IMR-90 (cell line): ENCODE measurements at regions not wholly inside any gene's neighbourhood (a gene's known extent, or its start where the extent isn't known, plus 50 kb on each side); places are given as distances from the start of the nearest gene placed in this dataset.

Experiments used
- ATAC-seq: fragments of 200-7000 bp; cut with Tn5 transposase; 2 replicates; pipeline ENCODE4 v1.9.1; 2020; ENCODE audit warnings: low read depth, mild to moderate bottlenecking, moderate library complexity
- BruUV-seq: library from RNA; stranded (reverse); fragments of 400-500 nt; replicated peaks from 2 replicates; lab custom pipeline; 2021; lab: Mats Ljungman, UMichigan
- CTCF ChIA-PET: fragments of 300-600 bp; formaldehyde crosslinking; extraction: SDS; loops from one replicate; lab custom pipeline; 2021; ENCODE audit warnings: antibody characterized with exemption; lab: Yijun Ruan, JAX
- POLR2A ChIA-PET: fragments of 300-600 bp; sonication (Branson Sonifier 250); formaldehyde crosslinking; loops from one replicate; lab custom pipeline; 2022; ENCODE audit warnings: antibody characterized with exemption; ENCODE audit not compliant: unreplicated experiment; lab: Charles Lee
- DNase-seq: peaks from one replicate; pipeline ENCODE4 v3.0.0; 2013
- H2AFZ ChIP-seq: replicated peaks from 2 replicates; pipeline ENCODE3; 2013; ENCODE audit warnings: low read length, mild to moderate bottlenecking; ENCODE audit not compliant: poor library complexity
- H2AK5ac ChIP-seq: 2 replicates; pipeline ENCODE4 v1.6.1; 2013; ENCODE audit warnings: low read depth, low read length, inconsistent platforms
- H2AK9ac ChIP-seq: replicated peaks from 2 replicates; pipeline ENCODE3; 2013; ENCODE audit warnings: mild to moderate bottlenecking, low read depth, low read length, moderate library complexity; ENCODE audit not compliant: poor library complexity
- H2BK120ac ChIP-seq: 2 replicates; pipeline ENCODE4 v1.6.1; 2013; ENCODE audit warnings: low read depth, low read length, inconsistent platforms
- H2BK15ac ChIP-seq: 3 replicates; pipeline ENCODE4 v1.6.1; 2013; ENCODE audit warnings: low read depth, low read length, inconsistent platforms
- H2BK20ac ChIP-seq: 2 replicates; pipeline ENCODE4 v1.6.1; 2013; ENCODE audit warnings: low read depth, mild to moderate bottlenecking, inconsistent platforms, low read length, moderate library complexity
- H2BK5ac ChIP-seq: 2 replicates; pipeline ENCODE4 v1.6.1; 2013; ENCODE audit warnings: mild to moderate bottlenecking, low read depth, low read length, inconsistent platforms; ENCODE audit not compliant: poor library complexity, severe bottlenecking
- H3K14ac ChIP-seq: replicated peaks from 2 replicates; pipeline ENCODE4 v1.6.1; 2013; ENCODE audit warnings: low read depth, low read length, inconsistent platforms
- H3K18ac ChIP-seq: 2 replicates; pipeline ENCODE4 v1.6.1; 2013; ENCODE audit warnings: low read depth, low read length, control low read depth
- H3K23ac ChIP-seq: 2 replicates; pipeline ENCODE4 v1.6.1; 2013; ENCODE audit warnings: low read depth, low read length, inconsistent platforms
- H3K27ac ChIP-seq: 2 replicates; pipeline ENCODE4 v1.5.1; 2013; ENCODE audit warnings: mild to moderate bottlenecking, control low read depth, low read length; ENCODE audit not compliant: insufficient read depth
- H3K27me3 ChIP-seq: 2 replicates; pipeline ENCODE4 v1.6.1; 2013; ENCODE audit warnings: low read length; ENCODE audit not compliant: control insufficient read depth, insufficient read depth
- H3K36me3 ChIP-seq: 2 replicates; pipeline ENCODE4 v1.6.1; 2013; ENCODE audit warnings: low read length, mixed read lengths; ENCODE audit not compliant: control insufficient read depth, insufficient read depth
- H3K4ac ChIP-seq: 2 replicates; pipeline ENCODE4 v1.6.1; 2013; ENCODE audit warnings: low read depth, low read length, inconsistent platforms
- H3K4me1 ChIP-seq: 2 replicates; pipeline ENCODE4 v1.6.1; 2013; ENCODE audit warnings: low read length, mixed read lengths; ENCODE audit not compliant: control insufficient read depth, insufficient read depth
- H3K4me2 ChIP-seq: 2 replicates; pipeline ENCODE4 v1.6.1; 2013; ENCODE audit warnings: low read depth, mild to moderate bottlenecking, control low read depth, low read length, moderate library complexity
- H3K4me3 ChIP-seq: 2 replicates; pipeline ENCODE4 v1.5.1; 2013; ENCODE audit warnings: low read depth, mild to moderate bottlenecking, control low read depth, low read length, moderate library complexity; ENCODE audit not compliant: insufficient read depth
- H3K56ac ChIP-seq: 2 replicates; pipeline ENCODE4 v1.6.1; 2013; ENCODE audit warnings: low read length, inconsistent platforms; ENCODE audit not compliant: insufficient read depth; ENCODE audit errors: extremely low read depth
- H3K79me1 ChIP-seq, 2 experiments: 2 replicates each; pipeline ENCODE4 v1.6.1; 2013; ENCODE audit warnings: low read length in 2 of 2, inconsistent platforms in 1 of 2, low read depth in 1 of 2
- H3K9ac ChIP-seq: 2 replicates; pipeline ENCODE4 v1.6.1; 2013; ENCODE audit warnings: low read depth, low read length, control low read depth
- H3K9me1 ChIP-seq: 2 replicates; pipeline ENCODE4 v1.6.1; 2013; ENCODE audit warnings: low read length, inconsistent platforms; ENCODE audit not compliant: insufficient read depth
- H3K9me3 ChIP-seq: 2 replicates; pipeline ENCODE4 v1.6.1; 2013; ENCODE audit warnings: low read length; ENCODE audit not compliant: control insufficient read depth, insufficient read depth
- H4K20me1 ChIP-seq: 2 replicates; pipeline ENCODE4 v1.6.1; 2013; ENCODE audit warnings: low read length, inconsistent platforms; ENCODE audit not compliant: insufficient read depth
- H4K5ac ChIP-seq: 2 replicates; pipeline ENCODE4 v1.6.1; 2013; ENCODE audit warnings: mild to moderate bottlenecking, low read depth, low read length, control low read depth
- H4K8ac ChIP-seq, 2 experiments: 2 replicates each; pipeline ENCODE4 v1.6.1; 2013; ENCODE audit warnings: low read depth in 2 of 2, low read length in 2 of 2, control low read depth in 1 of 2, inconsistent platforms in 1 of 2
- H4K91ac ChIP-seq: 2 replicates; pipeline ENCODE4 v1.6.1; 2013; ENCODE audit warnings: low read depth, low read length, inconsistent platforms; ENCODE audit not compliant: insufficient read depth
- BHLHE40 ChIP-seq: fragments of 150-350 bp; IDR thresholded peaks from 2 replicates; pipeline ENCODE4 v1.6.1; 2016; ENCODE audit warnings: mild to moderate bottlenecking, low read depth, low read length
- CEBPB ChIP-seq: IDR thresholded peaks from 2 replicates; pipeline ENCODE4 v1.6.1; 2012; ENCODE audit warnings: low read depth, low read length, improper control_type of control experiment
- FOS ChIP-seq: fragments of 150-350 bp; IDR thresholded peaks from 2 replicates; pipeline ENCODE4 v1.6.1; 2016; ENCODE audit warnings: low read depth, low read length
- MAZ ChIP-seq: IDR thresholded peaks from 2 replicates; pipeline ENCODE4 v1.6.1; 2012; ENCODE audit warnings: low read depth, mild to moderate bottlenecking, low read length, improper control_type of control experiment, moderate library complexity, borderline replicate concordance
- NFE2L2 ChIP-seq: fragments of 150-350 bp; IDR thresholded peaks from 2 replicates; pipeline ENCODE4 v1.6.1; 2016; ENCODE audit warnings: low read depth, mild to moderate bottlenecking, low read length
- POLR2A ChIP-seq: IDR thresholded peaks from 2 replicates; pipeline ENCODE4 v1.6.1; 2012; ENCODE audit warnings: mild to moderate bottlenecking, low read depth, low read length
- RAD21 ChIP-seq: IDR thresholded peaks from 2 replicates; pipeline ENCODE4 v1.6.1; 2012; ENCODE audit warnings: low read length, improper control_type of control experiment
- RCOR1 ChIP-seq: IDR thresholded peaks from 2 replicates; pipeline ENCODE4 v1.6.1; 2012; ENCODE audit warnings: mild to moderate bottlenecking, low read length, improper control_type of control experiment; ENCODE audit not compliant: insufficient replicate concordance
- SMC3 ChIP-seq: fragments of 150-350 bp; IDR thresholded peaks from 2 replicates; pipeline ENCODE4 v1.6.1; 2016; ENCODE audit warnings: low read depth, mild to moderate bottlenecking, antibody characterized with exemption, low read length, moderate library complexity
- WGBS, 2 experiments: methylation state at CpG; one replicate each; pipeline versions ENCODE4 v1.1.5 to v1.1.7; 2013; ENCODE audit warnings: missing lambda C conversion rate in 2 of 2; ENCODE audit not compliant: insufficient read length in 1 of 2; ENCODE audit errors: extremely low coverage in 2 of 2; 5-methylcytosine and 5-hydroxymethylcytosine counted together
- dilution Hi-C: fragments of 300-500 bp; cut with HindIII; formaldehyde crosslinking; loops from one replicate; pipeline ENCODE4 v1.14.3; 2018; ENCODE audit warnings: low sequenced_read_pairs; ENCODE audit not compliant: unreplicated experiment
- in situ Hi-C: fragments of 300-500 bp; cut with MboI; formaldehyde crosslinking; loops from 3 replicates; pipeline ENCODE4 v1.14.3; 2019; ENCODE audit warnings: low sequenced_read_pairs, inconsistent platforms, mixed read lengths
- intact Hi-C: fragments of 100-400 bp; cut with micrococcal nuclease; formaldehyde crosslinking; loops from 2 replicates; pipeline ENCODE4 v1.10.0; 2022
- TF ChIP-seq, protein P1 (sequence below): fragments of 150-350 bp; IDR thresholded peaks from 2 replicates; pipeline ENCODE4 v1.6.1; 2017; ENCODE audit warnings: mild to moderate bottlenecking, antibody characterized with exemption, low read length, low read depth

DNA sequence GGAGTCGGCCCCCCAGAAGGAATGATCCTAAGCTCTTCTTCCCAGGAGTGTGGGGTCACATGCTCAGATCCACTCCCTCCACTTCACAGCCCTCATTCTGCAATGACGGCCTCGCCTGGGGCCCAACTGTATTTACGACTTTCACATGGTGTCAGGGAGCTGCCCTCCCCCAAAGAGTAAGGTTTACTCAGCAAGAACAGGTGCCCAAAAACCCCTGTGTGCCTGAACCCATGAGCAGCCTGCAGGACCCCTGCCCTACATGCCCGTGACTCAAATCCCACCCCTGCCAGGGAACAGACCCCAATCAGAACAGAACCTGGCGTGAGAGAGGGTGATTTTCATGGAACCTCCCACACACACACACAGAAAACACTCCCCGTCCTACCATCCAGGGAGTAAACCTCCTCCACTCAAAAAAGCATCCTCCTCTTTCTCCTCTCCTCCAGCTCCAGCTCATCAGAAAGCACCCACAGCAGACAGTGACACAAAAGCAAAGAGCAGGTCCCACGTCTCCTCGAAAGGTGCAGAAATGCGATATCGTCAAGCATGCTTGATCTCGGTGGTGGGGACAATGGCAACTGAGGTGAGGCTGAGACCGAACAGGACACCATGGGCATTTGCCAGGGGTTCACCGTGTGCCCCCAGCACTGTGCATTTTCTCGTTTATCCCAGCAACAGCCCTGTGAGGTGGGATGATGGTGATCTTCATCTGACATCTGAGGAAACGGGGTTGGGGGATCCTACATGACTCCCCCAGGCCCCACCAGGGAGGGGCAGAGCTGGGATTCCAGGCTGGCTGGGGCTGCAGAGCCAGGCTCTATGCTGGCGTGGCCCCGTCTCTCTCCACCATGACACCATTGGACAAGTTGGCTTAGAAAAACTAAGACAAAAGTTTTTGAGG is 397.9 kb downstream of the NPHP4 start:
- Histone ChIP-seq H3K4ac (no peak overlapping the region), H3K27ac (no peak overlapping the region), H3K56ac (no peak overlapping the region), H4K20me1 (no peaks in the 10 kb centered on the region), H2AK9ac (no peak overlapping the region), H3K4me3 (no peak overlapping the region), H3K4me1 (no peaks in the 10 kb centered on the region), H3K79me1 (no peaks in the 10 kb centered on the region), H2AFZ (no peak overlapping the region), H2BK15ac (no peak overlapping the region), H2BK120ac (no peak overlapping the region), H3K4me2 (no peak overlapping the region), H2BK20ac (no peak overlapping the region), H3K23ac (no peak overlapping the region), H4K8ac (no peak overlapping the region), H2BK5ac (no peak overlapping the region), H3K14ac (no peak overlapping the region), H3K9me1 (no peaks in the 10 kb centered on the region), H3K18ac (no peak overlapping the region), H4K91ac (no peak overlapping the region), H3K9me3 (peaks cover 28% of the 10 kb centered on the region; the same call in 1 of the 2 replicates), H3K36me3 (no peaks in the 10 kb centered on the region), H4K5ac (no peak overlapping the region), H3K27me3 (no peaks in the 10 kb centered on the region), H3K9ac (no peak overlapping the region), H2AK5ac (no peak overlapping the region)
- no CpG with 5 or more reads among the region's 18 CpGs for WGBS, 2 experiments
- TF ChIP-seq SMC3, result no peak
- TF ChIP-seq, protein P1, sequence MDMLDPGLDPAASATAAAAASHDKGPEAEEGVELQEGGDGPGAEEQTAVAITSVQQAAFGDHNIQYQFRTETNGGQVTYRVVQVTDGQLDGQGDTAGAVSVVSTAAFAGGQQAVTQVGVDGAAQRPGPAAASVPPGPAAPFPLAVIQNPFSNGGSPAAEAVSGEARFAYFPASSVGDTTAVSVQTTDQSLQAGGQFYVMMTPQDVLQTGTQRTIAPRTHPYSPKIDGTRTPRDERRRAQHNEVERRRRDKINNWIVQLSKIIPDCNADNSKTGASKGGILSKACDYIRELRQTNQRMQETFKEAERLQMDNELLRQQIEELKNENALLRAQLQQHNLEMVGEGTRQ, result no peak
- TF ChIP-seq POLR2A, result no peak
- TF ChIP-seq RCOR1, result no peak
- TF ChIP-seq MAZ, result no peak
- no peak for TF ChIP-seq CEBPB
- TF ChIP-seq NFE2L2, result no peak
- no peak for TF ChIP-seq BHLHE40
- no peak for TF ChIP-seq FOS
- TF ChIP-seq RAD21, result no peak
- intact Hi-C loops, result no loop called here
- BruUV-seq, result no TSS peak
- dilution Hi-C loops, result no loop called here
- POLR2A ChIA-PET, result no interaction called here
- in situ Hi-C loops, result no loop called here
- DNase-seq, result no peak
- ATAC-seq, result no peak
- CTCF ChIA-PET, result no interaction called here
